HepG2 (cell line): ENCODE measurements at regions not wholly inside any gene's neighbourhood (a gene's known extent, or its start where the extent isn't known, plus 50 kb on each side); places are given as distances from the start of the nearest gene placed in this dataset.

Experiments
- ATAC-seq: fragments of 200-7000 bp; cut with Tn5 transposase; 3 replicates; pipeline ENCODE4 v1.9.1; 2020; ENCODE audit warnings: mild to moderate bottlenecking, moderate library complexity
- BruUV-seq: library from RNA; stranded (reverse); fragments of 400-500 nt; replicated peaks from 2 replicates; lab custom pipeline; 2021; lab: Mats Ljungman, UMichigan
- CTCF ChIA-PET: fragments of 300-600 bp; formaldehyde crosslinking; extraction: SDS; loops from one replicate; lab custom pipeline; 2021; ENCODE audit warnings: low total read pairs, inconsistent platforms, low intra/inter-chr PET ratio; lab: Yijun Ruan, JAX
- POLR2A ChIA-PET: fragments of 350-600 bp; sonication (Branson Sonifier 250); formaldehyde crosslinking; loops from one replicate; lab custom pipeline; 2020; ENCODE audit warnings: antibody characterized with exemption, inconsistent platforms; lab: Yijun Ruan, JAX
- DNase-seq: peaks from one replicate; pipeline ENCODE4 v3.0.0-alpha.2; 2015; ENCODE audit warnings: low spot score
- FAIRE-seq: peaks from 3 replicates; lab custom pipeline; 2011; peaks lifted over from hg19 to GRCh38; lab: Jason Lieb, UNC
- H2AFZ ChIP-seq: one replicate; pipeline ENCODE4 v1.6.1; 2011; ENCODE audit warnings: low read length, inconsistent platforms
- H3K27ac ChIP-seq: fragments of 300-600 bp; 3 replicates; pipeline ENCODE4 v1.8.0; 2011; ENCODE audit warnings: mixed run types, mild to moderate bottlenecking, mixed read lengths, low read length, inconsistent platforms; ENCODE audit not compliant: insufficient read depth; ENCODE audit errors: extremely low read length
- H3K27me3 ChIP-seq, 2 experiments: fragments of 200-600 bp in 1 of 2; 2 replicates in 1 of 2; 3 replicates in 1 of 2; pipeline versions ENCODE4 v1.6.0 to v1.8.0; 2011; ENCODE audit warnings: low read length in 2 of 2, mild to moderate bottlenecking in 2 of 2, moderate library complexity in 2 of 2, inconsistent platforms in 1 of 2; ENCODE audit not compliant: insufficient read depth in 2 of 2, control insufficient read depth in 1 of 2
- H3K36me3 ChIP-seq, 2 experiments: fragments of 200-600 bp in 1 of 2; replicated peaks in 1 of 2; 2 replicates in 1 of 2; 3 replicates in 1 of 2; pipeline versions ENCODE4 v1.5.1 to v1.8.0; 2011; ENCODE audit warnings: low read length in 2 of 2, inconsistent platforms in 1 of 2; ENCODE audit not compliant: insufficient read depth in 2 of 2, control insufficient read depth in 1 of 2
- H3K4me1 ChIP-seq: 2 replicates; pipeline ENCODE4 v1.5.1; 2012; ENCODE audit warnings: low read length, inconsistent platforms; ENCODE audit not compliant: insufficient read depth
- H3K4me2 ChIP-seq: 2 replicates; pipeline ENCODE4 v1.6.0; 2011; ENCODE audit warnings: low read depth, low read length, inconsistent platforms
- H3K4me3 ChIP-seq, 3 experiments: fragments of 200-600 bp in 1 of 3; sonication (generic), shearing (Covaris generic) in 1 of 3; replicated peaks in 1 of 3; 2 replicates each; pipeline ENCODE4 v1.5.1; 2011 to 2016; ENCODE audit warnings: low read length in 3 of 3, inconsistent platforms in 2 of 3, low read depth in 2 of 3, mild to moderate bottlenecking in 2 of 3, control low read depth in 1 of 3, mixed read lengths in 1 of 3; ENCODE audit not compliant: insufficient read depth in 1 of 3
- H3K79me2 ChIP-seq: one replicate; pipeline ENCODE4 v1.6.1; 2011; ENCODE audit warnings: low read length, inconsistent platforms; ENCODE audit not compliant: insufficient read depth
- H3K9ac ChIP-seq: 2 replicates; pipeline ENCODE4 v1.6.0; 2011; ENCODE audit warnings: mild to moderate bottlenecking, low read depth, low read length, inconsistent platforms; ENCODE audit not compliant: insufficient read depth
- H3K9me3 ChIP-seq: 2 replicates; pipeline ENCODE4 v1.5.1; 2012; ENCODE audit warnings: mild to moderate bottlenecking, low read length
- H4K20me1 ChIP-seq: 2 replicates; pipeline ENCODE4 v1.6.0; 2011; ENCODE audit warnings: inconsistent platforms, mild to moderate bottlenecking, low read length, moderate library complexity; ENCODE audit not compliant: insufficient read depth
- NBN ChIP-seq: fragments of 450-650 bp; conservative IDR thresholded peaks from 2 replicates; pipeline ENCODE4 v1.6.1; 2017
- NCOA2 ChIP-seq: sonication (generic); formaldehyde crosslinking; IDR thresholded peaks from 2 replicates; pipeline ENCODE4 v1.8.0; 2022; ENCODE audit warnings: inconsistent platforms
- REXO4 ChIP-seq: sonication (generic); formaldehyde crosslinking; IDR thresholded peaks from 2 replicates; pipeline ENCODE4 v1.8.0; 2022; ENCODE audit warnings: missing genetic modification reagents, mild to moderate bottlenecking, borderline replicate concordance
- ZKSCAN5 ChIP-seq: sonication (generic); formaldehyde crosslinking; IDR thresholded peaks from 2 replicates; pipeline ENCODE4 v1.5.1; 2020; ENCODE audit warnings: mild to moderate bottlenecking, missing genetic modification reagents
- ZNF432 ChIP-seq: sonication (generic); formaldehyde crosslinking; IDR thresholded peaks from 2 replicates; pipeline ENCODE4 v1.5.0; 2020; ENCODE audit warnings: missing genetic modification reagents, mild to moderate bottlenecking, borderline replicate concordance
- ZNF768 ChIP-seq: sonication (generic); formaldehyde crosslinking; IDR thresholded peaks from 2 replicates; pipeline ENCODE4 v1.4.0; 2020; ENCODE audit warnings: missing genetic modification reagents
- WGBS: methylation state at CpG from one replicate; pipeline ENCODE4 v1.1.6; 2017; ENCODE audit warnings: low lambda C conversion rate; 5-methylcytosine and 5-hydroxymethylcytosine counted together
- in situ Hi-C: cut with HindIII; loops from 2 replicates; pipeline ENCODE4 v1.10.0; 2017; ENCODE audit warnings: low pct_unique_long_range_greater_than_20kb; ENCODE audit not compliant: extremely low pct_ligation_motif_present
- intact Hi-C: fragments of 100-400 bp; cut with micrococcal nuclease; formaldehyde crosslinking; loops from one replicate; pipeline ENCODE4 v1.10.0; 2022; ENCODE audit not compliant: unreplicated experiment

DNA sequence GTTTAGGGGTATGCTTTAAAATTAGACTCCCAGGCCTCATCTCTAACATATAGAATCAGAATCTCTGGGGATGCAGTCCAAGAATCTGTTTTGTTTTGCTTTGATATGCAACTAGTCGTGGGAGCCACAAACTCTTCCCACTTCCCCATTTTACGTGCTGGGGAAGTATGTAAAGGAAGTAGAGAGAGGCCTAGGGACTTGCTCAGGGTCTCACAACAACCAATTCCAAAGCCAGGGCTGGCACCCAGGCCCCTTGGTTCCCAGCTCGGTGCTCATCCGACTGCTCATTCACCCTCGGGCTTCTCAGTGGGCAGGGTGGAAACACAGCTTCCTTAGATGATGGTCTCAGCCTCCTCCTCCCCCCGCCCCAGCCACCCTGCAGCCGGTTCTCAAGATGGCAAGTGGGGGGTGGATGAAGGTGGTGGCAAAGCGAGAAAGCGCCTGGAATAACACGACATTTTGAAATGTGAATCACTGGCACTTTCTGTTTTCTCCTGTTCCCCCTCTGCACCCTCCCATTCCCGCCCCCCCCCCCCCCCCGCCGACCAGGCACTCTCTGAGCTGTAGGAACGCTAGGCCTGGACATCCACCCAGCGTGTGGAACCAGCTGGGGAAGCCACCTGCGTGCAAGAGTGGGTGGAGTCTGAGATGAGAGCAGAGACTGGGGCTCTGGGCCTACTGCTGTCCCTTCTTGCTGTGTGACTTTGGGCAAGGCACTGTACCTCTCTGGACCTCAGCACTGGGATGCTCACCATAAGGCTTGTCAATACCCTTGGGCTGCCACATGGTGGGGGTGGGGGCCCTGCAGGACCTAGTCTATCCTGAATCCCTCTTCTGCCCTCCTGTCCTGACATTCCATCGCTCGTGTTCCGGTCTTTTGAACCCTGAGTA, 214.5 kb downstream of the RPLP1 start:
- POLR2A ChIA-PET, result no interaction called here
- H3K9ac ChIP-seq, result no peak overlapping the region
- TF ChIP-seq ZNF768 (CRISPR knock-in tag) (peak; percentile 92), ZNF432 (no peak), REXO4 (CRISPR knock-in tag) (no peak), NBN (no peak), ZKSCAN5 (CRISPR knock-in tag) (no peak)
- no peak overlapping the region for H3K27ac ChIP-seq
- H3K4me3 ChIP-seq, result no peak overlapping the region
- DNase-seq (no peak), FAIRE-seq (no peak), ATAC-seq (no peak)
- no peak overlapping the region for H2AFZ ChIP-seq
- intact Hi-C loops, result no loop called here
- no TSS peak for BruUV-seq
- no peaks in the 10 kb centered on the region for H3K9me3 ChIP-seq
- CTCF ChIA-PET, result no interaction called here
- in situ Hi-C loops, result no loop called here
- no peaks in the 10 kb centered on the region for H3K4me1 ChIP-seq
- no peaks in the 10 kb centered on the region for H3K79me2 ChIP-seq
- peaks cover 16 to 78% of the 10 kb centered on the region in 2 experiments for H3K27me3 ChIP-seq
- WGBS, result 39% methylated on average over 16 of the region's 19 CpGs
- H3K36me3 ChIP-seq, result no peaks in the 10 kb centered on the region
- H4K20me1 ChIP-seq, result peaks cover 9% of the 10 kb centered on the region; the same call in 1 of the 2 replicates
- H3K4me2 ChIP-seq, result no peak overlapping the region

DNA sequence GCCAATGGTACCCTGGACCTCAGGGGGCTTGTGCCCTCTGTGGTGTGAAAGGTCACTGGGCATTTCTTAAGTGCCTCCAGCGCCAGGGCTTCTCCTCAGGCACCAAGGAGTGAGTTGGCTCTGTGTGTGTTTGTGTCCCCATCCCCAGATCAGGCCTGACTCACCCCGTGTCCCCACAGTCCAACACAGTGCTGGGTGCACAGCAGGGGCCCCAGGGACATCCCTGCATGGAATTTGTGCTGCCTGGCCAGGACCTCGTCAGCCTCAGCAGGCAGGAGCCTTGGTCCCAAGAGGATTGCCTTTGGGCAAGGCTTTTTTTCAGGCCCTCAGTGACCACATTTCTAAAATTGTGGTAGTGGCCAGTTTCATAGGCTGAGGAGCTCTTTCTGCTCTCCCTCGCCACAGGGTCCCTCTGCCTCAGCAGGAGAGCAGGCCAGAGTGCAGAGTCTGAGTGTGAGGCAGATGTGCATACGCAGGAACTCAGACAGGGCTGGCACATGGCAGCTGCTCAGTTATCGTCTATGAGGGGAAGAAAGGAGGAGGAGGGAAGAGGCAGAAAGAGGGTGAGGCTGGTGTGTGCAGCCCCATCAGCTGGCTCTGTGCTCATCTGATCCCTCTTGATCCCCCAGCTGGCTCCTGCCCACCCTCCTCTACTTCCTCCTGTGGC, 215.6 kb downstream of the RPLP1 start:
- intact Hi-C loops, result no loop called here
- DNase-seq (no peak), FAIRE-seq (no peak), ATAC-seq (no peak)
- 2% methylated on average over 5 of the region's 6 CpGs for WGBS
- Histone ChIP-seq H3K79me2 (no peaks in the 10 kb centered on the region), H3K4me3 (no peak overlapping the region), H3K9me3 (no peaks in the 10 kb centered on the region), H3K4me2 (no peak overlapping the region), H3K9ac (no peak overlapping the region), H2AFZ (no peak overlapping the region), H3K27ac (no peak overlapping the region), H3K4me1 (no peaks in the 10 kb centered on the region), H3K36me3 (no peaks in the 10 kb centered on the region), H3K27me3 (peaks cover 16 to 69% of the 10 kb centered on the region in 2 experiments), H4K20me1 (peaks cover 5% of the 10 kb centered on the region; the same call in 1 of the 2 replicates)
- in situ Hi-C loops, result no loop called here
- POLR2A ChIA-PET, result no interaction called here
- CTCF ChIA-PET, result no interaction called here
- no peak for TF ChIP-seq NCOA2
- no TSS peak for BruUV-seq
